Breast epithelium (tissue), 3 donors: ENCODE measurements at regions not wholly inside any gene's neighbourhood (a gene's known extent, or its start where the extent isn't known, plus 50 kb on each side); places are given as distances from the start of the nearest gene placed in this dataset.

Experiments used
- CTCF ChIP-seq, 3 donors: fragments of 450-650 bp; IDR thresholded peaks; one replicate each; pipeline ENCODE4 v1.5.1; 2016 to 2017; ENCODE audit warnings: antibody characterized with exemption in 3 of 3, mild to moderate bottlenecking in 3 of 3, moderate library complexity in 3 of 3
- POLR2AphosphoS5 ChIP-seq, 3 donors: sonication (generic); formaldehyde crosslinking; IDR thresholded peaks; one replicate each; pipeline ENCODE4 v1.6.1; 2017; ENCODE audit warnings: antibody characterized with exemption in 3 of 3

DNA sequence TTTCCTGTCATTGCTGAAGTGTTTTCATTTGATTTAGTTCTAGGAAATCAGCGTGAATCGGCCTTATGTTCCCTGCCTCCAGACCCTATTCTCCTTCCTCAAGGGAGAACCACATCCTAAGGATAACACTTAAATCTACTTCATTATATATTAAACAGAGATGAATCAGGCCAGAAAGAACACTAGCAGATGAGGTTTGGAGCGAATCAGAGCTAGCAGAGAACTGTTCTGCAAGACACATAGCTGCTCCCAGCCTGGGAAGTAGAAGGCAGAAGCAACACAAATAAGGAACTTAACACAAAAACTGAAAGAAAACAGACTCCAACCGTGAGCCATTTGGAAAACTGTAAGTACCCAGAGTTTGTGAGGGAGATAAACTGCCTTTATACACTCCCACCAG lies 718.2 kb downstream of the SEMA5A start:
- no peak for TF ChIP-seq CTCF (IDR thresholded peaks at IDR 0.05)
- TF ChIP-seq POLR2AphosphoS5 (IDR thresholded peaks at IDR 0.05), result no peak
